ENCODE measurements at regions not wholly inside any gene's neighbourhood (a gene's known extent, or its start where the extent isn't known, plus 50 kb on each side); places are given as distances from the start of the nearest gene placed in this dataset.
"Not testable (repeated sequence)": the region's sequence is repeated elsewhere in the genome, so short reads cannot be mapped to it uniquely, and the experiment has no call there.

GRCh38 chr5:159799701-159800100, 116.6 kb upstream of the ADRA1B start:
- DNase-seq: no peak

- DNase-seq: no peak
Measured at GRCh38 chr5:159800131-159800840, 116.0 kb upstream of the ADRA1B start.

- no peak for DNase-seq
Measured at GRCh38 chr5:159801303-159801702, 115.0 kb upstream of the ADRA1B start.

DNA sequence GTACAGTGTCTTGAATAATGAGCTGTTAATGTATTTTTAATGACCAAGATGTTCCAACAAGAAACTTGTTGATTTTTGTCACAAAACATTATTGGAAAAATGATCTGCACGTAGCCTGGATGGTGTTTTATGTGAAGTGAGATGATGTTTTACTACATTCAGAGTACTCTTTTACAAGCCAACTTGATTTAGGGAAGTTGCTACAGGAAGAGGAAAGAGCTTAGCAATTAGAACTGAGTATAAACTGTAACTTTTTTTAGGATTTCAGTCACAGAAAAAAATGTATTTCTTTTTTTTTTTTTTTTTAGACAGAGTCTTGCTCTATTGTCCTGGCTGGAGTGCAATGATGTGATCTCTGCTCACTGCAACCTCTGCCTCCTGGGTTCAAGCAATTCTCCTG, 113.6 kb upstream of the ADRA1B start:
- no peak for DNase-seq

DNA sequence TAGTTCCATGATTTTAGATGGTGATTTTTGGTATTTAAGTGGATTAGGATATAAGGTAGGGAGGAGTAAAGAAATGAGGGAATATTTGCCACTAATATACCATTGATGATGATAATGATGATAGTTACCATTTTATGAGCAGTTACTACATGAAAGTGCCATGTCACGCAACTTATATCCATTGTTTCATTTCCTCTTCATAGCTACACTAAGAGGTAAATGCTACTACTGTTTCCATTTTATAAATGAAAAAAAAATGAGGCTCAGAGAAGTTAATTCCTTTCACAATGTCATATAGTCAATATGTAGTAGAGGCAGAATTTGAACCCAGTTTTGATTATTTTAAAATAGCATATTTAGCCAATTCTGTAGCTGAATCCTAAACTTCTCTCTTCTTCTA, 112.2 kb upstream of the ADRA1B start:
- DNase-seq: no peak

DNA sequence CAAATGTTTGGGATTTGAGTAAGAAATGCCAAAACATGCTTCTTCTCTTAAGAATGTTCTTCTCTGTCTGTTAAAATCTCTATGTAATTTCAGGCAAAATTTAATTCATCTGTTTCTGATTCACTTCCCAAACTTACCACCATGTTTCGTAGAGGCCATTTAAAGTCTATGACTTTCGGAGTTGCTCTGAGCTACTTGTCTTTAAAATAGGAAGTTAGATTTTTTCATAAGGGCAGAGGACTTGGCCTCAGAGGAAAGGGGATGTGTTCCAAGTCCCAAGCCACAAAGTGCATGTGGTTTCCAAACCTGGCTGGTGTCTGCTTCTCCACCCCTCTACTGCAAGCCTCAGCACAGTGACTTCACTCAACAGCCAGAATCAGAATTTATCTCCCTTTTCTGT, 111.3 kb upstream of the ADRA1B start:
- DNase-seq: no peak

DNA sequence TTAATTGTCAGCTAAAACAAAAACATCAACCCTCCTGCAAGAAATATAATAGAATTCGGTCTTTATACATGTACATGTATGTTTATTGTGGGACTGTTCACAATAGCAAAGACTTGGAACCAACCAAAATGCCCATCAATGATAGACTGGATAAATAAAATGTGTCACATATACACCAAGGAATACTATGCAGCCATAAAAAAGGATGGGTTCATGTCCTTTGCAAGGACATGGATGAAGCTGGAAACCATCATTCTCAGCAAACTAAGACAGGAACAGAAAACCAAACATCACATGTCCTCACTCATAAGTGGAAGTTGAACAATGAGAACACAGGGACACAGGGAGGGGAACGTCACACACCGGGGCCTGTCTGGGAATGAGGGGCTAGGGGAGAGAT, 109.1 kb upstream of the ADRA1B start:
- not testable (repeated sequence) for DNase-seq

- DNase-seq: no peak
Measured at GRCh38 chr5:159807586-159807985, 108.7 kb upstream of the ADRA1B start.

GRCh38 chr5:159811712-159812111, 104.6 kb upstream of the ADRA1B start:
- no peak for DNase-seq

DNA sequence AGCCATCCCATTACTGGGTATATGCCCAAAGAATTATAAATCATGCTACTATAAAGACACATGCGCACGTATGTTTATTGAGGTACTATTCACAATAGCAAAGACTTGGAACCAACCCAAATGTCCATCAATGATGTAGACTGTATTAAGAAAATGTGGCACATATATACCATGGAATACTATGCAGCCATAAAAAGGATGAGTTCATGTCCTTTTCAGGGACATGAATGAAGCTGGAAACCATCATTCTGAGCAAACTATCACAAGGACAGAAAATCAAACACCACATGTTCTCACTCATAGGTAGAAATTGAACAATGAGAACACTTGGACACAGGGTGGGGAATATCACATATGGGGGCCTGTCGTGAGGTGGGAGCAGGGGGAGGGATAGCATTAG, 103.5 kb upstream of the ADRA1B start:
- DNase-seq: not testable (repeated sequence)

DNA sequence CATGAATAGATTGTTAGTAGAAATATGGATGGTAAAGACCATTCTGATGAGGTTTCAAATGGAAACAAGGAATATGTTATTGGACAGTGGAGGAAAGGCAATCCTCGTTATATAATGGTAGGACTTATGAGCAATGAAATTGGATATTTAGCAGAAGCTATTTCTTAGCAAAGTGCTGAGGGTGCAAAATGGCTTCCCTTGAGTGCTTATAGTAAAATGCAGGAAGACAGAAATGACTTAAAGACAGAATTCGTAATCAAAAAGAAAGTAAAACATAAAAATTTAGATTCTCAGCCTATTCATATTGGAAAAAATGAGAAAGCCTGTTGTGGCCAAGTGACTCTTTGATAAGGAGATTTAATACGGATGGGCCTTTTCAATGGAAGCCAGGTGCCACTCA, 102.1 kb upstream of the ADRA1B start:
- no peak for DNase-seq

GRCh38 chr5:159814805-159815585, 101.3 kb upstream of the ADRA1B start:
- DNase-seq: no peak

- DNase-seq: no peak
Measured at GRCh38 chr5:159817262-159818029, 98.8 kb upstream of the ADRA1B start.

GRCh38 chr5:159819591-159820411, 96.5 kb upstream of the ADRA1B start:
- no peak for DNase-seq

- DNase-seq: no peak
Measured at GRCh38 chr5:159820692-159821091, 95.6 kb upstream of the ADRA1B start.

DNA sequence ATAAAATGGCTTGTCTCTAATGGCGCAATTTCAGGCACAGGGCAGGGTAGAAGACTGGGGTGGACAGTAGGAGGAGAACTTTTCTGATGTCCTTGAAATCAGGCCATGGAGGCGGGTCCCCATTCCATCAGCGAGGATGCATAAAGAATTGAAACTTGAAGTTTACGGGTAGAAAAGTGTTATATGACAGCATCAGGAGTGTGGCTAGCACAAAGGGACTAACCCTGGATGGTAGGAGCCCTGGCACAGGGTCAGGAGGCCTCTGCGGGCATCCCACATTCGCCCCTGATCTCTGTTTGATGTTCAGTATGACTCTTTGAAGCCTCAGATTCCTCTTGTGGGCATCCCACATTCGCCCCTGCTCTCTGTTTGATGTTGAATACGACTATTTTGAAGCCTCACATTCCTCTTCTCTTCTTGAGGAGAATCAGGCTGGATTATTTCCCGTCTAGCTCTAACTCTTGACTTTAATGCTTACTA, 94.8 kb upstream of the ADRA1B start:
- no peak for DNase-seq

DNA sequence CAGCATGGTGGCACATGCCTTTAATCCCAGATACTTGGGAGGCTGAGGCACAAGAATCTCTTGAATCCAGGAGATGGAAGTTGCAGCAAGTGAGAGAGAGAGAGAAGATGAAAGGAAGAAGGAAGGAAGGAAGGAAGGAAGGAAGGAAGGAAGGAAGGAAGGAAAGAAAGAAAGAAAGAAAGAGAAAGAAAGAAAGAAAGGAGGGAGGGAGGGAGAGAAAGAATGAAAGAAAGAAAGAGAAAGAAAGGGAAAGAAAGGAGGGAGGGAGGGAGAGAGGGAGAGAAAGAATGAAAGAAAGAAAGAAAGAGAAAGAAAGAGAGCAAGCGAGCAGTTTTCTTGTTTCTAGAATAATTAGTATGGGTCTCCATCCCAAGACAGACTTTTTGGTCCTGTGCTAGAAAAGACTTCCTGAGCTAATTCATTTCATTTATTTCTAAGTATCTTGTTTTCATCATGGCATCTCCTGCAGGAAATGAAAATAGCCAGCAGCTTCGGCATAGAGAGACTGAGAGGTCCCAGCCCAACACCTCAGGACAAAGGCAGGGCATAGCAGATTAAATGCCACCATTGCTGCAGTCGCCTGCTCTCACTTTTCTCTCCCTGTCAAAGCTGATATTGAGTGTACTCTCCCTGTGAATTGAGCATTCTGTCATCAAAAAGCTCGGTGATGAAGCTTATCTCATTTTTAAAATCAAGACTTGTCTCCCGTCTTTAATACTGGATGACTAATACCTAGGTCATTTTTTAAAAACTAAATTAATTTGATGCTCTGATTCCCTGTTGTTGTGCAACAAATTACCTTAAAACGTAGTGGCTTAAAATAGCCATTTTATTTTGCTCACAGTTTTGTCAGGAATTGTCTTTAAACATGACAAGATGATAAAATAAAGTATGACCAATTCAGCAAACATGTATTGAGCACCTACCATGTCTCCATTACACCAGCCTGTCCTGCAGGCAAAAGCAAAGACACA, 91.8 kb upstream of the ADRA1B start:
- no peak for DNase-seq

DNA sequence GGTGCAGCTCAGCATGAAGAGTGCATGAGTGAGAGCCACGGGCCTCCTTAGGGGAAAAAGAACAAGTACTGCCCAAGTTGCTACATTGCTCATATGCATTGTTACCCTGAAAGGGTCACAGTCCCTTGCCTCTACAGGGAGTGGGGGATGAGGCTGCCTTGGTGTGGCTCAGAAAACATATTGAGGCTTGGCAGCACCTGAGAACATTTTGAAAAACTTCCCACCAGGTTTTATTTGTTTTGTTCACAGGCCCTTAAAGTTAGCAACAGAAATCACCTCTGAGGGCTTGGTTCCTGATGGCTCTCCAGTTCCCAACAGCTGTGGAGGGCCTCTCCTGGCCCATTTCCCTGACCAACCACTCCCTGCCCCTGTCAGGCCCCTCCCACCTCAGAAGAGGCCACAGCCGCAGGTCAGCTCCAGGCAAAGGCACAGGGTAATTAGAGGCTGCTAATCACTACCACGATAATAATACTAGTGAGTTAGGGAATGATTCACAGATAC, 90.7 kb upstream of the ADRA1B start:
- DNase-seq: no peak

DNA sequence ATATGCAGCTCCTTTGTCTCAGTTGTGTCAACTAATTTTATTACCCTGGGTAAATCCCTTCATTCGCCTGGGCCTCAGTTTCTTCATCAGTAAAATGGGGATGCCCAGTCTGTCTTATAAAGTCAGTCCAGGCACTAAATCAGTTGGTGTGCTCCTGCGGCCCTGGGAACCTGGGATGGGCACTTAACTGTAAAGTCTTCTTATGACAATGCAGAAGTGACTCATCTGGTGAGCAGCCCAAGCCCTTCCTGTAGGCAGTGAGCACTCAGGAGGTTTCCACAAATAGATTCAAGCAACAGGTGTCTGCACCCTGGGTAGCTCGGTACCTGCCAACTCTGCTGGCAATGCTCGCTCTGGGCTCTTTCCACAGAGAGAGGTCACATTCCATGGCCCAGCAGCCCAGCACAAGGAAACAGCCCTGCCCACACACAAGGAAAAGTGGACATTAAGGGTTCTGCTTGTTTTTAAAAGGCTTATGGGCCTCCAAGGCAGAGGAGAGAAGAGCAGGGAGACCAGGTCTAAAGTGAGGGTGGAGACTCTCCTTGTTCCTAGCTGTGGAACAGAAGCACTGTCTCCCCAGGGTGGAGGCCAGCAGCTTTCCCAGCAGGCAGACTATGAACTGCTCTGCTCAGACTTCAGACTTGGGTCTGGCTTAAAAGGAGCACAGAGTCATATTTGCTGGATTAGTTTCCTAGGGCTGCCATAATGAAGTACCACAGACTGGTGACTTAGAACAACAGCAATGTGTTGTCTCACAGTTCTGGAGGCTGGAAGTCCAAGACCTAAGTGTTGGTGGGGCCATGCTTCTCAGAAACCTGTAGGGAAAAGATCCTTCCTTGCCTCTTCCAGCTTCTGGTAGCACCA, 89.7 kb upstream of the ADRA1B start:
- no peak for DNase-seq

- DNase-seq: no peak
Measured at GRCh38 chr5:159827861-159828260, 88.4 kb upstream of the ADRA1B start.

Data from stimulated activated CD4-positive, alpha-beta T cell treated with anti-CD3 and anti-CD28 coated beads, Interleukin-4, amount 100 ng/mL, for 1 hour (primary cell).